WTC11 (cell line): ENCODE measurements at regions not wholly inside any gene's neighbourhood (a gene's known extent, or its start where the extent isn't known, plus 50 kb on each side); places are given as distances from the start of the nearest gene placed in this dataset.

ENCODE experiments used
- ATAC-seq: fragments of 200-7000 bp; cut with Tn5 transposase; 2 replicates; pipeline ENCODE4 v1.10.0; 2021; ENCODE audit warnings: mild to moderate bottlenecking, moderate library complexity
- CTCF ChIA-PET: fragments of 300-600 bp; sonication (Branson Sonifier 250); formaldehyde crosslinking; loops from one replicate; lab custom pipeline; 2021; ENCODE audit warnings: antibody characterized with exemption; lab: Charles Lee
- POLR2A ChIA-PET: fragments of 350-600 bp; sonication (Branson Sonifier 250); formaldehyde crosslinking; loops from one replicate; lab custom pipeline; 2021; ENCODE audit warnings: antibody characterized with exemption; lab: Charles Lee
- DNase-seq: peaks from one replicate; pipeline ENCODE4 v3.0.0; 2021; ENCODE audit warnings: low spot score
- H3K27ac Mint-ChIP-seq: 2 replicates; pipeline ENCODE4 v1.8.0; 2021; ENCODE audit warnings: mixed read lengths
- H3K27me3 Mint-ChIP-seq: 2 replicates; pipeline ENCODE4 v1.8.0; 2021; ENCODE audit warnings: low read depth, mild to moderate bottlenecking, moderate library complexity, mixed read lengths
- H3K36me3 Mint-ChIP-seq: 2 replicates; pipeline ENCODE4 v1.8.0; 2021; ENCODE audit warnings: mixed read lengths
- H3K4me1 Mint-ChIP-seq: 2 replicates; pipeline ENCODE4 v1.8.0; 2022; ENCODE audit warnings: mixed read lengths
- H3K4me3 Mint-ChIP-seq: 2 replicates; pipeline ENCODE4 v1.8.0; 2021; ENCODE audit warnings: mild to moderate bottlenecking, moderate library complexity, mixed read lengths
- H3K9me3 Mint-ChIP-seq: 2 replicates; pipeline ENCODE4 v1.8.0; 2021; ENCODE audit warnings: mixed read lengths
- EMX1 ChIP-seq: fragments of 250-450 bp; sonication (Bioruptor Pico); IDR thresholded peaks from 2 replicates; pipeline ENCODE4 v1.8.0; 2021; ENCODE audit warnings: mild to moderate bottlenecking
- GABPB1 ChIP-seq: sonication (generic); formaldehyde crosslinking; IDR thresholded peaks from 2 replicates; pipeline ENCODE4 v1.8.1; 2023; ENCODE audit warnings: mild to moderate bottlenecking, missing genetic modification reagents
- HMGA2 ChIP-seq: fragments of 250-450 bp; sonication (Bioruptor Pico); IDR thresholded peaks from 2 replicates; pipeline ENCODE4 v1.4.0; 2021; ENCODE audit warnings: mild to moderate bottlenecking, moderate library complexity
- HMGXB4 ChIP-seq: sonication (generic); formaldehyde crosslinking; IDR thresholded peaks from 2 replicates; pipeline ENCODE4 v1.8.1; 2023; ENCODE audit warnings: mild to moderate bottlenecking, moderate library complexity, missing genetic modification reagents
- IRF2 ChIP-seq: sonication (generic); formaldehyde crosslinking; IDR thresholded peaks from 2 replicates; pipeline ENCODE4 v1.8.0; 2022; ENCODE audit warnings: low read depth, missing genetic modification reagents, borderline replicate concordance
- JAZF1 ChIP-seq: fragments of 250-450 bp; sonication (Bioruptor Pico); IDR thresholded peaks from 2 replicates; pipeline ENCODE4 v1.9.0; 2021; ENCODE audit warnings: moderate library complexity, mild to moderate bottlenecking, inconsistent platforms
- MAX ChIP-seq: sonication (generic); formaldehyde crosslinking; IDR thresholded peaks from 2 replicates; pipeline ENCODE4 v1.8.0; 2022; ENCODE audit warnings: mild to moderate bottlenecking, missing genetic modification reagents
- NR1H2 ChIP-seq: sonication (generic); formaldehyde crosslinking; IDR thresholded peaks from 2 replicates; pipeline ENCODE4 v1.9.0; 2021; ENCODE audit warnings: mild to moderate bottlenecking, moderate library complexity, missing genetic modification reagents
- NR3C1 ChIP-seq: sonication (generic); formaldehyde crosslinking; conservative IDR thresholded peaks from 2 replicates; pipeline ENCODE4 v1.8.1; 2023; ENCODE audit warnings: low read depth, mild to moderate bottlenecking, missing genetic modification reagents
- PRDM15 ChIP-seq: sonication (generic); formaldehyde crosslinking; IDR thresholded peaks from 2 replicates; pipeline ENCODE4 v1.8.0; 2022; ENCODE audit warnings: missing genetic modification reagents
- SMAD4 ChIP-seq: sonication (generic); formaldehyde crosslinking; IDR thresholded peaks from 2 replicates; pipeline ENCODE4 v1.8.0; 2022; ENCODE audit warnings: mild to moderate bottlenecking, missing genetic modification reagents
- USF1 ChIP-seq: sonication (generic); formaldehyde crosslinking; IDR thresholded peaks from 2 replicates; pipeline ENCODE4 v1.8.0; 2022; ENCODE audit warnings: mild to moderate bottlenecking, missing genetic modification reagents
- ZNF671 ChIP-seq: fragments of 250-450 bp; sonication (Bioruptor Pico); IDR thresholded peaks from 2 replicates; pipeline ENCODE4 v1.8.0; 2021; ENCODE audit warnings: mild to moderate bottlenecking
- TF ChIP-seq, protein P1 (sequence below): fragments of 250-450 bp; sonication (Bioruptor Pico); IDR thresholded peaks from 2 replicates; pipeline ENCODE4 v1.9.0; 2021; ENCODE audit warnings: mild to moderate bottlenecking, borderline replicate concordance

DNA sequence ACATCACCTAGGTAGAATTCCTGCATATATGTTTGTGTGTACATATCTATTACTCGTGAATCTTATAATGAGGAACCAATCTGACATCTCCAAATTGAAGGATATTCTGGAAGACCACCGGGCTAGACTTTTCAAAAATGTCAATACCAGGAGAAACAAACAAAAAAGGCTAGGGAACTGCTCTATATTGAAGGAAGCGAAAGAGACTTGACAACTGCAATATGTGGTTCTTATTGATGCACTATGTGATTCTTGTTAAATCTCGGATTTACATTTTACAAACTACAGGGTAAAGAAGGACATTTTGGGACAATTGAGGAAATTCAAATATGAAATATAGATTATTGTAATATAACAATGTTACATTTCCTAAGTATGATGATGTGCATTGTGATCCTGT, 137.5 kb upstream of the CCDC54 start (continued):
- TF ChIP-seq, protein P1, sequence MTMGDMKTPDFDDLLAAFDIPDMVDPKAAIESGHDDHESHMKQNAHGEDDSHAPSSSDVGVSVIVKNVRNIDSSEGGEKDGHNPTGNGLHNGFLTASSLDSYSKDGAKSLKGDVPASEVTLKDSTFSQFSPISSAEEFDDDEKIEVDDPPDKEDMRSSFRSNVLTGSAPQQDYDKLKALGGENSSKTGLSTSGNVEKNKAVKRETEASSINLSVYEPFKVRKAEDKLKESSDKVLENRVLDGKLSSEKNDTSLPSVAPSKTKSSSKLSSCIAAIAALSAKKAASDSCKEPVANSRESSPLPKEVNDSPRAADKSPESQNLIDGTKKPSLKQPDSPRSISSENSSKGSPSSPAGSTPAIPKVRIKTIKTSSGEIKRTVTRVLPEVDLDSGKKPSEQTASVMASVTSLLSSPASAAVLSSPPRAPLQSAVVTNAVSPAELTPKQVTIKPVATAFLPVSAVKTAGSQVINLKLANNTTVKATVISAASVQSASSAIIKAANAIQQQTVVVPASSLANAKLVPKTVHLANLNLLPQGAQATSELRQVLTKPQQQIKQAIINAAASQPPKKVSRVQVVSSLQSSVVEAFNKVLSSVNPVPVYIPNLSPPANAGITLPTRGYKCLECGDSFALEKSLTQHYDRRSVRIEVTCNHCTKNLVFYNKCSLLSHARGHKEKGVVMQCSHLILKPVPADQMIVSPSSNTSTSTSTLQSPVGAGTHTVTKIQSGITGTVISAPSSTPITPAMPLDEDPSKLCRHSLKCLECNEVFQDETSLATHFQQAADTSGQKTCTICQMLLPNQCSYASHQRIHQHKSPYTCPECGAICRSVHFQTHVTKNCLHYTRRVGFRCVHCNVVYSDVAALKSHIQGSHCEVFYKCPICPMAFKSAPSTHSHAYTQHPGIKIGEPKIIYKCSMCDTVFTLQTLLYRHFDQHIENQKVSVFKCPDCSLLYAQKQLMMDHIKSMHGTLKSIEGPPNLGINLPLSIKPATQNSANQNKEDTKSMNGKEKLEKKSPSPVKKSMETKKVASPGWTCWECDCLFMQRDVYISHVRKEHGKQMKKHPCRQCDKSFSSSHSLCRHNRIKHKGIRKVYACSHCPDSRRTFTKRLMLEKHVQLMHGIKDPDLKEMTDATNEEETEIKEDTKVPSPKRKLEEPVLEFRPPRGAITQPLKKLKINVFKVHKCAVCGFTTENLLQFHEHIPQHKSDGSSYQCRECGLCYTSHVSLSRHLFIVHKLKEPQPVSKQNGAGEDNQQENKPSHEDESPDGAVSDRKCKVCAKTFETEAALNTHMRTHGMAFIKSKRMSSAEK (CRISPR knock-in tag): no peak
- TF ChIP-seq ZNF671 (CRISPR knock-in tag) (no peak), IRF2 (CRISPR knock-in tag) (no peak), HMGA2 (CRISPR knock-in tag) (no peak), JAZF1 (CRISPR knock-in tag) (no peak), NR3C1 (CRISPR knock-in tag) (no peak), NR1H2 (CRISPR knock-in tag) (no peak), USF1 (CRISPR knock-in tag) (no peak), EMX1 (CRISPR knock-in tag) (no peak)

- H3K27me3 Mint-ChIP-seq: peaks cover 16% of the 10 kb centered on the region
- peak; percentile 61 for TF ChIP-seq MAX (CRISPR knock-in tag)
- no peak for TF ChIP-seq HMGA2 (CRISPR knock-in tag)
- 0 out of 2 replicates have a peak, but pooled peaks have one; percentile 15 for TF ChIP-seq USF1 (CRISPR knock-in tag)
- TF ChIP-seq PRDM15 (CRISPR knock-in tag): no peak
- TF ChIP-seq GABPB1 (CRISPR knock-in tag): 0 out of 2 replicates have a peak, but pooled peaks have one; percentile 15
- no peak for TF ChIP-seq SMAD4 (CRISPR knock-in tag)
- TF ChIP-seq HMGXB4 (CRISPR knock-in tag): peak; percentile 40; the same call in 1 of the 2 replicates
- no peaks in the 10 kb centered on the region for H3K36me3 Mint-ChIP-seq
- H3K4me1 Mint-ChIP-seq: peaks cover 10% of the 10 kb centered on the region
- no peaks in the 10 kb centered on the region for H3K9me3 Mint-ChIP-seq
- no peak overlapping the region for H3K27ac Mint-ChIP-seq
- ChIA-PET POLR2A (no interaction called here), CTCF (interaction anchor here (0.6 to 3.0 kb wide), 4 partner anchors 173 to 424 kb away, joined by 3 to 15 read pairs (median 4); no protein-coding TSS in a partner anchor)
- peak; percentile 61 for DNase-seq
- ATAC-seq: peak; percentile 85
- H3K4me3 Mint-ChIP-seq: peak overlapping the region; percentile 91
These were observed 136.8 kb upstream of the CCDC54 start for GRCh38 chr3:107240183-107241091.
